GM10266 (cell line): ENCODE measurements at regions not wholly inside any gene's neighbourhood (a gene's known extent, or its start where the extent isn't known, plus 50 kb on each side); places are given as distances from the start of the nearest gene placed in this dataset.

ENCODE experiments used
- DNase-seq: peaks from one replicate; pipeline ENCODE4 v3.0.0; 2012; ENCODE audit errors: extremely low spot score
- TF ChIP-seq, protein P1 (sequence below): IDR thresholded peaks from 2 replicates; pipeline ENCODE4 v1.5.1; 2012; ENCODE audit warnings: mild to moderate bottlenecking, low read depth; ENCODE audit not compliant: control insufficient read depth, insufficient read depth; ENCODE audit errors: missing control alignments

DNA sequence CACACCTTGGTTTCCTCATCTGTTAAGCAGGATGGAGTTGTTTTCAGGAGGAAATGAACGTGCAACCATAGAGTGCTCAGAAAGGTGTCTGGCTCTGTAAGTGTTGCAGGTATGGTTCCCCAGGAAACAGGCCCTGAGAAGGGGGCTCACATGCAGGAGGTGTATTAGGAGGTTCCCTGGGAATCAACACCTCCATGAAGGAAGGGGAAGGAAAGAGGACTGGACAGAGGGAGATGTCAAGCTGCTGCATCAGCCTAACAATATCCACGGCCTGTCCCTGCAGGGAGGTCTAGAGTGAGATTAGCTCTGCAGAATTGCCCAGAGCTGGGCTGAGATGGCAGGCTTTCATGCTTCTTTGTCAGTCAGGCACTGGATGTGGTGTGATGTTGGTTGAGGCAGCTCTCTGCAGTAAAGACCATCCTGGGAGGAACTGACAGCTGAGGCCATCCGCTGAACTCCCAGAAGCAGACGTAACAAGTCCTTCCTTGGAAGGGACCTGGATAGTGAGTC lies 373.3 kb downstream of the ZNF536 start:
- TF ChIP-seq, protein P1, sequence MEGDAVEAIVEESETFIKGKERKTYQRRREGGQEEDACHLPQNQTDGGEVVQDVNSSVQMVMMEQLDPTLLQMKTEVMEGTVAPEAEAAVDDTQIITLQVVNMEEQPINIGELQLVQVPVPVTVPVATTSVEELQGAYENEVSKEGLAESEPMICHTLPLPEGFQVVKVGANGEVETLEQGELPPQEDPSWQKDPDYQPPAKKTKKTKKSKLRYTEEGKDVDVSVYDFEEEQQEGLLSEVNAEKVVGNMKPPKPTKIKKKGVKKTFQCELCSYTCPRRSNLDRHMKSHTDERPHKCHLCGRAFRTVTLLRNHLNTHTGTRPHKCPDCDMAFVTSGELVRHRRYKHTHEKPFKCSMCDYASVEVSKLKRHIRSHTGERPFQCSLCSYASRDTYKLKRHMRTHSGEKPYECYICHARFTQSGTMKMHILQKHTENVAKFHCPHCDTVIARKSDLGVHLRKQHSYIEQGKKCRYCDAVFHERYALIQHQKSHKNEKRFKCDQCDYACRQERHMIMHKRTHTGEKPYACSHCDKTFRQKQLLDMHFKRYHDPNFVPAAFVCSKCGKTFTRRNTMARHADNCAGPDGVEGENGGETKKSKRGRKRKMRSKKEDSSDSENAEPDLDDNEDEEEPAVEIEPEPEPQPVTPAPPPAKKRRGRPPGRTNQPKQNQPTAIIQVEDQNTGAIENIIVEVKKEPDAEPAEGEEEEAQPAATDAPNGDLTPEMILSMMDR = no peak
- DNase-seq = no peak

DNA sequence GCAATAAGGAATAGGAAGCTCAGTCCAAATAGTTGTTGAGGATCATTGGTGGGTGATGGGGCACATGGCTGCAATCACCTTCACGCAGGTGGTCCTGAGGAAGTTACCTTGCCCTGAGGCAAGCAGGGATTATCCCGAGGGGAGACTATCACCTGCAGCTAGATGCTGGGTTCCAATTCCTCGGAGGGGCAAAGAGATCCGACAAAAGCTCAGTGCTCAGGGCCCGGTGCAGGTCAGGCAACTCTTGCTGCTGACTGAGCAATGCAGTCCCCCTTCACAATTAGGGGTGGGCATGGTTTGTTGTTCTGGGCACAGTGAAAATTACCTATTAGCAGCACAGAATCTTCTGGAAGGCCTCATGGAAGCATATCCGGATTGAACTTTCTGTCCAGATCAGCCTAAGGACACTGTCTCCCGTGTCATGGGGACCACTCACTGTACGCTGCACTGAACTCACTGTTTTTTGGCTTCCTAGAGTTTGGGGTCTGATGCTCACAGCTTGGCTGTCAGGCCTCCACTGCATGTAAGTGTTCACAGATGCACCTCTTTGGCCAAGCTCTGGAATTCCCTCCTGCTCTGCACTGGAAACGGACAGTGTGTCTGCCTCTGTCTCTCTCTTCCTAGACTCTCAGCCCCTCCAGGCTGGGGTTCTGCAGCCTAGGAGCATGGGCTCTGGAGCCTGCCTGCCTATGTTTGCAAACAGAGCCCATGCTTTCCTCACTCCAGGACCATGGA lies 372.7 kb downstream of the ZNF536 start:
- TF ChIP-seq, protein P1 = no peak
- no peak for DNase-seq

DNA sequence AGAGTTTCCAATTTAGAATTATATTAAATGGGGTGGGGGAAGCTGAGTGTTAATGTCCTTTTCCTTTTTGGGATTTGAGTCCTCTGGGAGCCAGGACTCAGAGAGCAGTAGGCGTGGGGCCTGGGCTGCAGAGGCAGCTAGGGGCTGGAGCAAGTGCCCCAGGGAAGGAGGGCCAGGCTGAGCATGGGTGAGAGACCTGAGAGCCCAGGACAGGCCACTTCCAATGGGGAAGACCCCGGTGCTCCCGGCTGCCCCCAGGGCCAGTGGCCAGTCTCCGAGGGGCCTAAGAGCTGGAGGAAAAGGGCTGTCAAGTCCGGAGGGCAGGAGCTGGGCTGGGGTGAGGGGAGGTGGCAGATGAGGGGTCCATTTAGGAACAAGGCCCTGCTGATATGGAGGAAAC lies 371.5 kb downstream of the ZNF536 start:
- TF ChIP-seq, protein P1 = no peak
- no peak for DNase-seq

DNA sequence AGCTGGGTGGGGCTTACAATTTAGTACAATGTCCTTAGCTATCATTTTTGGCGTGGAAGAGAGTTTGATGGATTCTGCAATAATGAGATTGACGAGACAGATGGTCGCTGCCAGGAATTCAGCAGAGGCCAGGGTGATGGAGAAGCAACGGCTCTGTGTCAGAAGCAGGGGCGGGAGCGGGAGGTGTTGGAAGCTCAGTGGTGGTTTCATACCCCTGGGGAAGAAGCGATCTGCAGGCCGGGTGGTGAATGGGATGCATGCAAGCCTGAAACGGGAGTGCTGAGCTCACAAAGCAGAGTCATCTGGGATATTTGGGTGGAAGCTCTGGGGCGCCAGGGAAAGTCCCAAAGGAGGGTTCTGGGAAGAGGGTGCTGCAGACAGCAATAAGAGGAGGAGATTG lies 370.8 kb downstream of the ZNF536 start:
- no peak for DNase-seq
- TF ChIP-seq, protein P1 = no peak

DNA sequence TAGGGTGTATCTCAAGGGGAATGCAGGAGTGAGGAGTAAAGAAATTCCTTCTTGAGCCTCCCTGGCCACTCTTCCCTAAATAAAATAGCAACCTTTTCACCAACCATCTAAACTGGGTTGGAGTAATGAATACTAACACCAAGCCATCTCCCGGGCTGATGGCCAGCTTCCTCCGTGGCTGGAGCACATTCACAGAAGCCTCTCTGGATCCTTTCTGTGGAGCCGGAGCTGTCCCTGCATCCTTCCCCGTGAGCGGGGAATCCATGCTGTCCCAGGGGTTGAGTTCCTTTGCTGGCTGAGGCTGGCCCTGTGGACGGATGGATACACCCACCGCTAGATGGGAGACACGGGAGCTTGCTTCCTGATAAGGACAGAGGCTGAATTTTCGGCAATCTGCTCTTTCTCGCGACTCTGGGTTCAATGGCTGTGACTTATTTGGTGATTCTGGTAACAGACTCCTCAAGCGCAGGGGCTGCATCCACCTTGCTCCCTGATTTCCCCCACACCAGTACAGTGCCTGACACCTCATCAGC lies 370.3 kb downstream of the ZNF536 start:
- TF ChIP-seq, protein P1 = no peak
- DNase-seq = no peak

DNA sequence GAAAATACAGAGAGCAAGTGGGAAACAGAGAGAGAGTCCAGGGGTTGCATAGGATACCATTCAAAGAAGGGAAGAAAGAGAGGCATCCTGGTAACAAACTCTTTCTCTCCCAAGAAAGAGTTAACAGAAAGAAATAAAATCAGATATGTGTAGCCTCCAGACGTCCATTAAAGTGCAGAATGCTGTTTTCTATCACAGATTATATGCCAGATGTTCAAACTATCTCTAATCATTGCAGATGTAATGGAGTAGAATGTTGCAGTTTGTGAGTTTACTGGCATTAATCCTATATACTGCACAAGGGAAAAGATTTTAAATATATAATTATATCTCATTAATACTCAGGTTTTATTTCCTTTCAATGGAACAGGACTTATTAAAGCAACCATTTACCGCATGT lies 369.4 kb downstream of the ZNF536 start:
- TF ChIP-seq, protein P1 = no peak
- no peak for DNase-seq

DNA sequence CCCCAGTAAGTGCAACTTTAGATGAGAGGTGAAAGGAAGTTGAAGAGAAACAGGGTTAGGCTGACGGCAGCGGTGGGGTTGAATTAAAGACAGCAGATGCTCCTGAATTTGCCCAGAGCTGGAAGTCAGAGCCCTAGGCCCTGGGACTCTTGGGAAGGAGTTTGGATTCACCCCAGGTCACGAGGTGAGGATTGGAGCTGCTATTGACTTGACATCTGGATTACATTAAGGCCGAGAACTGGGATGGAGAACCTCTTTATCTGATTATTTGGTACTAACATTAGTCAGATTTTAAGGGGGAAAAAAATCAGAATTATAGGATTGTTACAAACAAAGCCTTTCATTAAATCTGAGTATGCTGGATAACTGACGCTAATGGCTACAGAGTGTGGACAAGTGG lies 367.2 kb downstream of the ZNF536 start:
- TF ChIP-seq, protein P1 = no peak
- DNase-seq = no peak
